HFF-Myc (cell line): ENCODE measurements at regions not wholly inside any gene's neighbourhood (a gene's known extent, or its start where the extent isn't known, plus 50 kb on each side); places are given as distances from the start of the nearest gene placed in this dataset.
"Not testable (repeated sequence)": the region's sequence is repeated elsewhere in the genome, so short reads cannot be mapped to it uniquely, and the experiment has no call there.

ENCODE experiments used
- DNase-seq: peaks from one replicate; pipeline ENCODE4 v3.0.0-alpha.2; 2011; ENCODE audit warnings: low read depth; ENCODE audit errors: extremely low read depth
- H3K4me3 ChIP-seq: replicated peaks from 2 replicates; pipeline ENCODE4 v1.5.1; 2011; ENCODE audit warnings: low read depth, mild to moderate bottlenecking, control low read depth, low read length
- TF ChIP-seq, protein P1 (sequence below): IDR thresholded peaks from 2 replicates; pipeline ENCODE4 v1.5.1; 2012; ENCODE audit warnings: mild to moderate bottlenecking, low read depth, low read length, control low read depth; ENCODE audit errors: missing control alignments

DNA sequence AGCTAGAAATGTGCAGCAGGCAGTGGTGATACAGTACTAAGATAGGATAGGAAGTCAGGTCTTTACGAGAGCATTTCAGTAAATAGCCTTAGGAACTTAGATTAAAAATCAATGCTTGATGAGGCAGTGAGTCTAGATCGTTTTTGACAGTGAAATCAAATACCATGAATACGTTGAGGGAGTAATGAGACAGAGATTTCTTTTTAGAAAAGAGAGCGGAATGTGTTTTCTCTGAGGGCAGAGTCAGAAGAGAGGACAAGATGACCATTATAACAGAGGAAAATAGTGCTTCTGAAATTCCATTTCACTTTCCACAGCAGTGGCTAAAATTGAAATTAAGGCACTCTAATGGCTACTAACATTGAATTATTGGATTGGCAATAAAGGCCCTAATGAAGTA, 339.6 kb downstream of the UTRN start:
- H3K4me3 ChIP-seq = no peak overlapping the region
- DNase-seq = no peak
- TF ChIP-seq, protein P1, sequence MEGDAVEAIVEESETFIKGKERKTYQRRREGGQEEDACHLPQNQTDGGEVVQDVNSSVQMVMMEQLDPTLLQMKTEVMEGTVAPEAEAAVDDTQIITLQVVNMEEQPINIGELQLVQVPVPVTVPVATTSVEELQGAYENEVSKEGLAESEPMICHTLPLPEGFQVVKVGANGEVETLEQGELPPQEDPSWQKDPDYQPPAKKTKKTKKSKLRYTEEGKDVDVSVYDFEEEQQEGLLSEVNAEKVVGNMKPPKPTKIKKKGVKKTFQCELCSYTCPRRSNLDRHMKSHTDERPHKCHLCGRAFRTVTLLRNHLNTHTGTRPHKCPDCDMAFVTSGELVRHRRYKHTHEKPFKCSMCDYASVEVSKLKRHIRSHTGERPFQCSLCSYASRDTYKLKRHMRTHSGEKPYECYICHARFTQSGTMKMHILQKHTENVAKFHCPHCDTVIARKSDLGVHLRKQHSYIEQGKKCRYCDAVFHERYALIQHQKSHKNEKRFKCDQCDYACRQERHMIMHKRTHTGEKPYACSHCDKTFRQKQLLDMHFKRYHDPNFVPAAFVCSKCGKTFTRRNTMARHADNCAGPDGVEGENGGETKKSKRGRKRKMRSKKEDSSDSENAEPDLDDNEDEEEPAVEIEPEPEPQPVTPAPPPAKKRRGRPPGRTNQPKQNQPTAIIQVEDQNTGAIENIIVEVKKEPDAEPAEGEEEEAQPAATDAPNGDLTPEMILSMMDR = no peak

DNA sequence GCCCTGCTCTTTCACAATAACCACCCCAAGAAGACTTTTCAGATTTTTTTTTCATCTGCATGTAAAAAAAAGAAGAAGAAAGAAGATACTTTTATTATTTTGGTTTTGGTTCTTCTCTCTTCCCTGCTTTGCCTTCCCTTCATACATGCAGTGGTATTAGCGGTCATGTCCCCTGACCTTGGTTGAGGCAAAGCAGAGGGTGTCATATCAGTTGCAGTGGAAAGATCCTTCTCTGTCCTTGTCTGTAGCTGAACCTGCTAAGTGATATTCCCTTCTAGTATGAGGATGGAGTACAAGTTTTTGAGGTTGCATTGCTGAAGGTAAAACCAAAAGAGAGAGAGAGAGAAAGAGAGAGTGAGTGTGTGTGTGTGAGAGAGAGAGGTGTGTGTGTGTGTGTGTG, 345.7 kb downstream of the UTRN start:
- DNase-seq = no peak
- no peak overlapping the region for H3K4me3 ChIP-seq
- TF ChIP-seq, protein P1 = no peak

DNA sequence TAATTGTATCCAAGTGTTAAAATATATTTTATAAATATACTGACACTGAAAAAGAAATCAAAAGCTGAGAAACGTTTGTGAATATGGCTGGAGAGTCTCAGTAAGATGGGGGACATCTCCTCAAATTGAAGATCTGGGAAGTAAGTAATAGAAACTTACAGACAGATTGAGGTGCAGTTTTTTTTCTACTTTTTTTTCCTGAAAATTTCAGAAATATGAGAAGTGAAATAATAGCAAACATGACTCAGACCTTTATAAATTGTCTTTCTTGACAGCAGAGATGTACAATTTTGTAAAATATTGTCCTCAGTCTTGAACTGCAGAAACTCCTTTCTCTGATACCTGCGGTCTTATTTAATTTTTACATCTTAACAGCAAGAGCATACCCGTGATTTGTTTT, 347.1 kb downstream of the UTRN start:
- TF ChIP-seq, protein P1 = no peak

DNA sequence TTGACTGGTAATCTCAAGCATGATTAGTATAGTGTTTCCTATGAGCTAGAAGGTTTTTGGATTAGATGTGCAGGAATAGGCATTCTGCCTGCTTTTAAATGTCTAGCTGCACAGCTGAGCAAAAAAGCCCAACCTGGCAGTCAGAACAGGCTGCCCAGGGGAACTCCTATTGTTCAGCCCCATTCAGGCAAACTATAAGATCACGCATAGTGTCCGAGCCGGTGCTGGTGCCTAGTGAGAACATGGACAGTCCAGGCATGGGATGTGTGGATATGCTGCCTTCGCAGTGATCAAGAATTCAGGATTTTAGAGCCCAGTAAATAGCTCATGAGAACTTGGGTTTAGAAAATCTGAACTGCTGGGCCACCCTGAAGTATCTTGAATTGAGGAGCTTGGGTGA, 348.8 kb downstream of the UTRN start:
- no peak for DNase-seq
- TF ChIP-seq, protein P1 = no peak
- no peak overlapping the region for H3K4me3 ChIP-seq

More for the DNA sequence above, 347.1 kb downstream of the UTRN start:
- DNase-seq = no peak
- H3K4me3 ChIP-seq = no peak overlapping the region

DNA sequence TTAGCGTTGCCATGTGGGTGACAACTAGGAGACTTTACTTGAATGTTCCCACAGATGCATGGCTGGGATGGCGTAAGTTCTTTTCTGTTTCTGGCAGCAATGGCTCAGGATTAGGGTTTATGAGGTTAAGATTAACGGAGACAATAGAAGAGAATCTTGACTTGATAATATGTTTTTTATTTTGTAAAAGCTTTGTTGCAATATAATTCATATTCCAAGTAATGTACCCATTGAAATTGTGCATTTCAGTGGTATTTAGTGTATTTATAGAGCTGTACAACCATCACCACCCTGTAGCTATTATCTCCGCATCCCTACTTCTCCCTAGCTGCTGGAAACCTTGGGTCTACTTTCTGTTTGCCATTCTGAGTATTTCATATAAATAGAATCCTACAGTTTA, 349.2 kb downstream of the UTRN start:
- TF ChIP-seq, protein P1 = no peak

DNA sequence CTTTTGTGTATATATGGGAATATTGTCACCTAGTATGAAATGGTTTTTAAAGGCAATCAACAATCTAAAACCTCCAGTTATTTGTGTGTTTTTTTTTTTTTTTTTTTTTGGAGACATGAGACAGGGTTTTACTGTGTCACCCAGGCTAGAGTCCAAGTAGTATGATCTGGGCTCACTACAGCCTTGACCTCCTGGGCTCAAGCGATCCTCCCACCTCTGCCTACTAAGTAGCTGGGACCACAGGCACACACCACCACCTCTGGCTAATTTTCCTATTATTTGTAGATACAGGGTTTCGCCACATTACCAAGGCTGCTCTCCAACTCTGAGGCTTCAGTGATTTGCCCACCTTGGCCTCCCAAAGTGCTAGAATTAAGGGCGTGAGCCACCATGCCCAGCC, 349.9 kb downstream of the UTRN start:
- DNase-seq = no peak
- TF ChIP-seq, protein P1 = no peak

More for the DNA sequence above, 349.2 kb downstream of the UTRN start:
- no peak for DNase-seq
- H3K4me3 ChIP-seq = no peak overlapping the region

DNA sequence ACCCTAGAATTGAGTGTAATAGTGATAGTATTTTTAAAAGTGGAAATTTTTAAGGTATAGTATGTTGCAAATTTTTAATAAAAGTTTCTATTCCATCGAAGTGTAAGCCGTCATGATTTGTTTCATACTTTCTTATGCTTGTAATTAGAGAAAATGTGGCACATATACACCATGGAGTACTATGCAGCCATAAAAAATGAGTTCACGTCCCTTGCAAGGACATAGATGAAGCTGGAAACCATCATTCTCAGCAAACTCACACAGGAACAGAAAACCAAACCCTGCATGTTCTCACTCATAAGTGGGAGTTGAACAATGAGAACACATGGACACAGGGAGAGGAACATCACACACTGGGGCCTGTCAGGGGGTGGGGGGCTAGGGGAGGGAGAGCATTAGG, 350.9 kb downstream of the UTRN start:
- not testable (repeated sequence) for DNase-seq, H3K4me3 ChIP-seq

More for the DNA sequence above, 349.9 kb downstream of the UTRN start:
- H3K4me3 ChIP-seq = no peak overlapping the region
